Right lobe of liver (tissue), 4 donors: ENCODE measurements at regions not wholly inside any gene's neighbourhood (a gene's known extent, or its start where the extent isn't known, plus 50 kb on each side); places are given as distances from the start of the nearest gene placed in this dataset.

ENCODE experiments used
- CTCF ChIP-seq, 4 donors: fragments of 200-600 bp in 3 of 4; fragments of 450-650 bp in 1 of 4; IDR thresholded peaks; one replicate each; pipeline versions ENCODE4 v1.5.1 to v1.8.0; 2016 to 2022; ENCODE audit warnings: antibody characterized with exemption in 4 of 4, mild to moderate bottlenecking in 2 of 4
- POLR2A ChIP-seq: fragments of 450-650 bp; IDR thresholded peaks from one replicate; pipeline ENCODE4 v1.6.1; 2017; ENCODE audit warnings: antibody characterized with exemption, mild to moderate bottlenecking
- donor health status: DM: no; HTN: no; CAD: no.
- donor health status: DM: no; HTN: no; CAD: no.
- donor health status: DM: no; HTN: yes; CAD: no.

DNA sequence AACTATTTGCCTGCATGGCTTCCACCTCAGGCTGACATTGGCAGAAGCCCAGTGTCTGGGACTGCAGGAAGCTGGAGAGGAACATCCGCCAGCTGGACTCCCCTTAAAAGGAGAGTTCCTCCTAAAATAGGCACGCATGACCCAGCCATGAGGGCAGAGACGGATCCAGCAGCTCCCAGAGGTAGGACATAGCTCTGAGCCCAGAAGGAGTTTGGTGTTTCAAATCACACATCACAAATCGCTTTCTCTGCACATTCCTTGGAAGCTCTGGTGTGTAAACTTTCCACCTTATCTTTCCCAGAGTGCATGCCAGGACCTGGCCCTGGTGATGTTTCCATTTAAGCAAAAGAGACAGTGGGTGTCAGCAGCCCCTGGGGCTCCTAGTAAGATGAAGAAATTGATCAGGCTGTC lies 231.1 kb upstream of the CDH5 start:
- TF ChIP-seq POLR2A (no peak), CTCF (IDR thresholded peaks at IDR 0.05) (no peak)
